H1 (cell line): ENCODE measurements at regions not wholly inside any gene's neighbourhood (a gene's known extent, or its start where the extent isn't known, plus 50 kb on each side); places are given as distances from the start of the nearest gene placed in this dataset.

Experiments
- CTCF ChIA-PET: fragments of 300-600 bp; sonication (Branson Sonifier 250); formaldehyde crosslinking; loops from one replicate; lab custom pipeline; 2021; ENCODE audit not compliant: partially characterized antibody; lab: Charles Lee
- POLR2A ChIA-PET: fragments of 300-600 bp; sonication (Branson Sonifier 250); formaldehyde crosslinking; loops from one replicate; lab custom pipeline; 2021; ENCODE audit warnings: inconsistent platforms; ENCODE audit not compliant: partially characterized antibody; lab: Charles Lee
- DNase-seq, 2 experiments: peaks; one replicate each; pipeline versions ENCODE4 v3.0.0 to v3.0.0-alpha.2; 2010 to 2022; ENCODE audit warnings: low spot score in 2 of 2, low read depth in 1 of 2, mixed read lengths in 1 of 2
- FAIRE-seq: peaks from 2 replicates; lab custom pipeline; 2011; peaks lifted over from hg19 to GRCh38; lab: Jason Lieb, UNC
- H2AFZ ChIP-seq: 2 replicates; pipeline ENCODE4 v1.8.1; 2012; ENCODE audit warnings: low read length, inconsistent platforms
- H2AK5ac ChIP-seq: 2 replicates; pipeline ENCODE4 v1.6.1; 2013; ENCODE audit warnings: low read depth, low read length
- H2BK120ac ChIP-seq: replicated peaks from 2 replicates; pipeline ENCODE3; 2013; ENCODE audit warnings: low read depth, low read length, inconsistent platforms
- H2BK12ac ChIP-seq: 2 replicates; pipeline ENCODE4 v1.6.1; 2013; ENCODE audit warnings: low read depth, low read length
- H2BK15ac ChIP-seq: 2 replicates; pipeline ENCODE4 v1.6.1; 2013; ENCODE audit warnings: low read length
- H2BK20ac ChIP-seq: 2 replicates; pipeline ENCODE4 v1.6.1; 2013; ENCODE audit warnings: low read length
- H2BK5ac ChIP-seq: 2 replicates; pipeline ENCODE4 v1.6.1; 2013; ENCODE audit warnings: low read depth, low read length
- H3K14ac ChIP-seq: 2 replicates; pipeline ENCODE4 v1.6.1; 2013; ENCODE audit warnings: inconsistent platforms; ENCODE audit not compliant: insufficient read length
- H3K18ac ChIP-seq: 2 replicates; pipeline ENCODE4 v1.6.1; 2013; ENCODE audit warnings: low read length; ENCODE audit errors: extremely low read depth
- H3K23ac ChIP-seq: 2 replicates; pipeline ENCODE4 v1.6.1; 2013; ENCODE audit warnings: inconsistent platforms; ENCODE audit not compliant: insufficient read length
- H3K23me2 ChIP-seq: 2 replicates; pipeline ENCODE4 v1.6.1; 2013; ENCODE audit warnings: low read depth, low read length
- H3K27ac ChIP-seq: 2 replicates; pipeline ENCODE4 v1.6.1; 2011; ENCODE audit warnings: low read depth, low read length, inconsistent platforms
- H3K27me3 ChIP-seq, 4 experiments: replicated peaks in 1 of 4; 1 replicate in 1 of 4; 2 replicates in 3 of 4; pipeline versions ENCODE4 v1.6.1 to v1.8.1; 2011 to 2013; ENCODE audit warnings: low read length in 3 of 4, mild to moderate bottlenecking in 3 of 4, inconsistent platforms in 2 of 4, mixed read lengths in 2 of 4, moderate library complexity in 1 of 4; ENCODE audit not compliant: control insufficient read depth in 3 of 4, insufficient read depth in 3 of 4; ENCODE audit errors: extremely low read depth in 1 of 4
- H3K36me3 ChIP-seq, 4 experiments: 2 replicates each; pipeline versions ENCODE4 v1.6.1 to v1.8.1; 2011 to 2013; ENCODE audit warnings: mild to moderate bottlenecking in 4 of 4, low read length in 3 of 4, moderate library complexity in 2 of 4, control low read depth in 1 of 4, inconsistent platforms in 1 of 4; ENCODE audit not compliant: insufficient read depth in 4 of 4, control insufficient read depth in 2 of 4
- H3K4ac ChIP-seq: replicated peaks from 2 replicates; pipeline ENCODE3; 2013; ENCODE audit warnings: low read length, low read depth, mixed read lengths, inconsistent platforms; ENCODE audit not compliant: insufficient read length
- H3K4me1 ChIP-seq, 4 experiments: replicated peaks in 1 of 4; 1 replicate in 1 of 4; 2 replicates in 3 of 4; pipeline versions ENCODE4 v1.6.1 to v1.8.1; 2011 to 2013; ENCODE audit warnings: low read length in 3 of 4, inconsistent platforms in 2 of 4, mixed read lengths in 1 of 4; ENCODE audit not compliant: insufficient read depth in 4 of 4, control insufficient read depth in 3 of 4
- H3K4me2 ChIP-seq, 2 experiments: 2 replicates each; pipeline versions ENCODE4 v1.6.1 to v1.8.1; 2011 to 2013; ENCODE audit warnings: low read depth in 2 of 2, low read length in 2 of 2, control low read depth in 1 of 2, inconsistent platforms in 1 of 2, mild to moderate bottlenecking in 1 of 2; ENCODE audit not compliant: insufficient read depth in 1 of 2
- H3K4me3 ChIP-seq, 4 experiments: fragments of 200-600, 300-600 bp in 1 of 4; sonication (generic), shearing (Covaris generic), sonication (Bioruptor Twin) in 1 of 4; 2 replicates each; pipeline versions ENCODE4 v1.5.1 to v1.8.1; 2011 to 2016; ENCODE audit warnings: low read length in 4 of 4, low read depth in 3 of 4, control low read depth in 2 of 4, inconsistent platforms in 2 of 4, mild to moderate bottlenecking in 2 of 4, mixed read lengths in 1 of 4, moderate library complexity in 1 of 4; ENCODE audit not compliant: insufficient read depth in 2 of 4; ENCODE audit errors: extremely low read depth in 1 of 4
- H3K56ac ChIP-seq: replicated peaks from 2 replicates; pipeline ENCODE3; 2013; ENCODE audit warnings: low read depth, mild to moderate bottlenecking, mixed read lengths, low read length, inconsistent platforms; ENCODE audit not compliant: insufficient read length
- H3K79me1 ChIP-seq: 2 replicates; pipeline ENCODE4 v1.6.1; 2013; ENCODE audit warnings: low read depth, low read length, control low read depth
- H3K79me2 ChIP-seq, 2 experiments: 2 replicates each; pipeline versions ENCODE4 v1.6.1 to v1.8.1; 2012 to 2013; ENCODE audit warnings: low read length in 2 of 2, mild to moderate bottlenecking in 2 of 2, inconsistent platforms in 1 of 2; ENCODE audit not compliant: insufficient read depth in 2 of 2, control insufficient read depth in 1 of 2
- H3K9ac ChIP-seq, 4 experiments: replicated peaks in 1 of 4; 1 replicate in 1 of 4; 2 replicates in 3 of 4; pipeline versions ENCODE4 v1.6.1 to v1.8.1; 2011 to 2013; ENCODE audit warnings: low read depth in 3 of 4, low read length in 3 of 4, control low read depth in 2 of 4, mild to moderate bottlenecking in 2 of 4, moderate library complexity in 2 of 4, inconsistent platforms in 1 of 4; ENCODE audit errors: extremely low read depth in 1 of 4
- H3K9me3 ChIP-seq, 2 experiments: 2 replicates each; pipeline versions ENCODE4 v1.6.1 to v1.8.1; 2012 to 2013; ENCODE audit warnings: mild to moderate bottlenecking in 2 of 2, moderate library complexity in 2 of 2, control low read depth in 1 of 2, inconsistent platforms in 1 of 2, low read depth in 1 of 2, low read length in 1 of 2, mixed read lengths in 1 of 2; ENCODE audit not compliant: insufficient read depth in 2 of 2
- H4K20me1 ChIP-seq, 2 experiments: replicated peaks in 1 of 2; 2 replicates each; pipeline versions ENCODE3 to v1.8.1; 2011 to 2013; ENCODE audit warnings: inconsistent platforms in 2 of 2, low read length in 2 of 2, mild to moderate bottlenecking in 1 of 2; ENCODE audit not compliant: insufficient read depth in 2 of 2, control insufficient read depth in 1 of 2
- H4K5ac ChIP-seq: 2 replicates; pipeline ENCODE4 v1.6.1; 2013; ENCODE audit warnings: low read length, low read depth, mixed read lengths, inconsistent platforms; ENCODE audit not compliant: insufficient read length
- H4K8ac ChIP-seq: 2 replicates; pipeline ENCODE4 v1.8.0; 2013; ENCODE audit warnings: mild to moderate bottlenecking, moderate library complexity, low read length, inconsistent platforms; ENCODE audit not compliant: insufficient read depth; ENCODE audit errors: extremely low read depth
- H4K91ac ChIP-seq: replicated peaks from 2 replicates; pipeline ENCODE3; 2013; ENCODE audit warnings: low read length, mixed read lengths, inconsistent platforms; ENCODE audit not compliant: insufficient read length
- CTBP2 ChIP-seq: IDR thresholded peaks from 2 replicates; pipeline ENCODE4 v1.7.0; 2011; ENCODE audit warnings: borderline replicate concordance, mild to moderate bottlenecking, moderate library complexity, mixed read lengths, low read length; ENCODE audit not compliant: insufficient read depth, insufficient read length
- KDM5A ChIP-seq: fragments of 200-600 bp; IDR thresholded peaks from 2 replicates; pipeline ENCODE4 v1.7.1; 2012; ENCODE audit warnings: mild to moderate bottlenecking, low read length, inconsistent platforms, mixed read lengths
- MAFK ChIP-seq: IDR thresholded peaks from 2 replicates; pipeline ENCODE4 v1.6.1; 2012; ENCODE audit warnings: low read depth, mild to moderate bottlenecking, improper control_type of control experiment, low read length
- SIRT6 ChIP-seq: IDR thresholded peaks from one replicate; pipeline ENCODE4 v1.7.1; 2012; ENCODE audit warnings: low read length, inconsistent platforms
- SIX5 ChIP-seq: IDR thresholded peaks from 2 replicates; pipeline ENCODE4 v1.6.1; 2011; ENCODE audit warnings: mild to moderate bottlenecking, low read depth, low read length
- SP4 ChIP-seq: IDR thresholded peaks from 2 replicates; pipeline ENCODE4 v1.6.1; 2012; ENCODE audit warnings: low read length, inconsistent platforms
- YY1 ChIP-seq: IDR thresholded peaks from 2 replicates; pipeline ENCODE4 v1.6.1; 2011; ENCODE audit warnings: low read depth, mild to moderate bottlenecking, low read length
- WGBS, 2 experiments: shearing (Covaris generic) in 1 of 2; methylation state at CpG; one replicate each; pipeline versions ENCODE4 v1.1.6 to v1.1.7; 2013 to 2015; ENCODE audit warnings: low lambda C conversion rate in 2 of 2, mixed read lengths in 2 of 2, inconsistent platforms in 1 of 2, low coverage in 1 of 2, missing lambda C conversion rate in 1 of 2; ENCODE audit not compliant: insufficient replicate concordance in 2 of 2, insufficient coverage in 1 of 2, insufficient read length in 1 of 2; ENCODE audit errors: extremely low coverage in 1 of 2, missing lambda C conversion rate in 1 of 2; 5-methylcytosine and 5-hydroxymethylcytosine counted together

GRCh38 chr22:48106215-48106614 lies 1343.8 kb downstream of the TBC1D22A start:
- H3K4me3 ChIP-seq: no peak overlapping the region
- no peak overlapping the region for H3K14ac ChIP-seq
- no peak overlapping the region for H3K9ac ChIP-seq
- no peaks in the 10 kb centered on the region for H3K36me3 ChIP-seq
- H2BK120ac ChIP-seq: no peak overlapping the region
- no peak overlapping the region for H2BK5ac ChIP-seq
- no peaks in the 10 kb centered on the region for H3K27me3 ChIP-seq
- no peak overlapping the region for H3K18ac ChIP-seq
- no peak overlapping the region for H3K23ac ChIP-seq
- no peaks in the 10 kb centered on the region for H3K23me2 ChIP-seq
- no peak overlapping the region for H2BK15ac ChIP-seq
- no peak overlapping the region for H3K27ac ChIP-seq
- DNase-seq (no peak), FAIRE-seq (no peak)
- H4K8ac ChIP-seq: no peak overlapping the region
- H4K91ac ChIP-seq: no peak overlapping the region
- H2AFZ ChIP-seq: no peak overlapping the region
- no peak for TF ChIP-seq SIX5
- no peak for TF ChIP-seq SP4
- no peak for TF ChIP-seq KDM5A
- TF ChIP-seq SIRT6: no peak
- no peak for TF ChIP-seq MAFK
- no peak for TF ChIP-seq YY1
- TF ChIP-seq CTBP2: no peak
- ChIA-PET CTCF (no interaction called here), POLR2A (interaction anchor here (1.0 kb wide), 1 partner anchor 7 kb away, joined by 3 read pairs; no protein-coding TSS in a partner anchor)
- H3K4me2 ChIP-seq: no peak overlapping the region
- no peaks in the 10 kb centered on the region for H3K79me1 ChIP-seq
- WGBS, 2 experiments: 91% methylated on average over 11 of the region's 11 CpGs; no CpG with 5 or more reads in 1 of the 2 experiments
- H3K4me1 ChIP-seq: no peaks in the 10 kb centered on the region; a peak in 1 of 7 replicates
- no peak overlapping the region for H2AK5ac ChIP-seq
- no peak overlapping the region for H2BK12ac ChIP-seq
- H4K20me1 ChIP-seq: no peaks in the 10 kb centered on the region
- H2BK20ac ChIP-seq: no peak overlapping the region
- no peak overlapping the region for H3K56ac ChIP-seq
- no peaks in the 10 kb centered on the region for H3K79me2 ChIP-seq
- peaks cover 5% of the 10 kb centered on the region in 2 experiments for H3K9me3 ChIP-seq
- no peak overlapping the region for H3K4ac ChIP-seq
- H4K5ac ChIP-seq: no peak overlapping the region
